WERI-Rb-1 (cell line): ENCODE measurements at regions not wholly inside any gene's neighbourhood (a gene's known extent, or its start where the extent isn't known, plus 50 kb on each side); places are given as distances from the start of the nearest gene placed in this dataset.
A peak's percentile ranks its signal among the peaks of the same experiment; 100 is the strongest.

Experiments used
- DNase-seq: peaks from one replicate; pipeline ENCODE4 v3.0.0-alpha.2; 2020
- H3K27ac ChIP-seq: fragments of 250-450 bp; sonication (Bioruptor Pico); 2 replicates; pipeline ENCODE4 v1.5.1; 2020; ENCODE audit warnings: mild to moderate bottlenecking, moderate library complexity
- H3K27me3 ChIP-seq: fragments of 250-450 bp; sonication (Bioruptor Pico); 2 replicates; pipeline ENCODE4 v1.5.1; 2021; ENCODE audit warnings: mild to moderate bottlenecking, low read depth, moderate library complexity; ENCODE audit not compliant: insufficient read depth, severe bottlenecking
- H3K36me3 ChIP-seq: fragments of 250-450 bp; sonication (Bioruptor Pico); 2 replicates; pipeline ENCODE4 v1.5.1; 2020; ENCODE audit warnings: mild to moderate bottlenecking, moderate library complexity
- H3K4me3 ChIP-seq: 2 replicates; pipeline ENCODE4 v1.5.1; 2011; ENCODE audit warnings: low read depth, mild to moderate bottlenecking, control low read depth, low read length
- H3K9me3 ChIP-seq: fragments of 250-450 bp; sonication (Bioruptor Pico); 2 replicates; pipeline ENCODE4 v1.5.1; 2021; ENCODE audit warnings: mild to moderate bottlenecking, moderate library complexity; ENCODE audit not compliant: severe bottlenecking
- TF ChIP-seq, protein P1 (sequence below): IDR thresholded peaks from 2 replicates; pipeline ENCODE4 v1.5.1; 2011; ENCODE audit warnings: low read depth, mild to moderate bottlenecking, control low read depth, inconsistent platforms, low read length

DNA sequence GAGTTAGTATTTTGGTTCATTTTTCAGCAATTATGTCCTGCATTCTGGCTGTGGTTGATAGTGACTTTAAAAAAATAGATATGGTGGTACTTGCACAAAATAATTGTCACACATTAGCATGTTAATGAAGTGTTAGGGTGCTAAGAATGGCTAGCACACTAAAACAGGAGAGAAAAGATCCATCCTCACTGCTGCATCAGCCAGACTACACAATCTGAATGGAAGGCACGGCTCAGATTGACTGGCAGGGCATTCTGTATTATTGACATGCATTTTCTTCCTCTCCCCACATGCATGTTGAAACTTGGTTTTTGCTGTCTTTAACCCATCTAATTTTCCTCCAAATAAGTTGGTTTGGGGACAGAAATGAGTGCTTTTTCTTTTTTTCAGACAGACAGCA, 306.3 kb downstream of the PRL start:
- peaks cover 4% of the 10 kb centered on the region for H3K9me3 ChIP-seq
- no peak for DNase-seq
- H3K27me3 ChIP-seq, result no peaks in the 10 kb centered on the region
- peak overlapping the region; percentile 60; the same call in 1 of the 2 replicates for H3K27ac ChIP-seq
- H3K4me3 ChIP-seq, result no peak overlapping the region
- TF ChIP-seq, protein P1, sequence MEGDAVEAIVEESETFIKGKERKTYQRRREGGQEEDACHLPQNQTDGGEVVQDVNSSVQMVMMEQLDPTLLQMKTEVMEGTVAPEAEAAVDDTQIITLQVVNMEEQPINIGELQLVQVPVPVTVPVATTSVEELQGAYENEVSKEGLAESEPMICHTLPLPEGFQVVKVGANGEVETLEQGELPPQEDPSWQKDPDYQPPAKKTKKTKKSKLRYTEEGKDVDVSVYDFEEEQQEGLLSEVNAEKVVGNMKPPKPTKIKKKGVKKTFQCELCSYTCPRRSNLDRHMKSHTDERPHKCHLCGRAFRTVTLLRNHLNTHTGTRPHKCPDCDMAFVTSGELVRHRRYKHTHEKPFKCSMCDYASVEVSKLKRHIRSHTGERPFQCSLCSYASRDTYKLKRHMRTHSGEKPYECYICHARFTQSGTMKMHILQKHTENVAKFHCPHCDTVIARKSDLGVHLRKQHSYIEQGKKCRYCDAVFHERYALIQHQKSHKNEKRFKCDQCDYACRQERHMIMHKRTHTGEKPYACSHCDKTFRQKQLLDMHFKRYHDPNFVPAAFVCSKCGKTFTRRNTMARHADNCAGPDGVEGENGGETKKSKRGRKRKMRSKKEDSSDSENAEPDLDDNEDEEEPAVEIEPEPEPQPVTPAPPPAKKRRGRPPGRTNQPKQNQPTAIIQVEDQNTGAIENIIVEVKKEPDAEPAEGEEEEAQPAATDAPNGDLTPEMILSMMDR, result no peak
- H3K36me3 ChIP-seq, result no peaks in the 10 kb centered on the region

GRCh38 chr6:21992178-21992967, 304.5 kb downstream of the PRL start:
- Histone ChIP-seq H3K9me3 (peaks cover 4% of the 10 kb centered on the region), H3K27ac (peak overlapping the region; percentile 60), H3K36me3 (no peaks in the 10 kb centered on the region), H3K27me3 (no peaks in the 10 kb centered on the region), H3K4me3 (no peak overlapping the region)
- peak; percentile 84 for DNase-seq
- TF ChIP-seq, protein P1, result no peak

DNA sequence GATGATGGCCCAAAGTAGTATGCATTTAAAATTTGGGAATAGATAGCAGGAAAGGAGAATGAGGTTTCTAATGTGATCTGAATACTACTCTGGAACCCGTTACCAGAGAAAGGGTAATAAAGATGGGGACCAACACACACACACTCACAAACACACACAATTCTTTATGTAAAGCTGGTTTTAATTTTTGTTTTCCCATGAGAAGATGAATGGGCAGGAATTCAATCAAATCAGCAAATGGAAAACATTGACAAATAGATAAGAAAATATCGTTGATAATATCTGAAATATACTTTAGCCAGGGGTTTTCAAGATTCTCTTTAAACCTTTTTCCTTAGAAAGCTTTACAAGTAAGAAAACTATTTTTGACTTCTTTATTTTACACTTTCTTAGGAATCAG, 303.0 kb downstream of the PRL start:
- DNase-seq, result no peak
- no peak overlapping the region for H3K4me3 ChIP-seq
- H3K27me3 ChIP-seq, result no peaks in the 10 kb centered on the region
- peaks cover 4% of the 10 kb centered on the region for H3K9me3 ChIP-seq
- TF ChIP-seq, protein P1, result no peak
- no peak overlapping the region for H3K27ac ChIP-seq
- H3K36me3 ChIP-seq, result no peaks in the 10 kb centered on the region

GRCh38 chr6:21994821-21995220, 302.0 kb downstream of the PRL start:
- Histone ChIP-seq H3K36me3 (no peaks in the 10 kb centered on the region), H3K27me3 (no peaks in the 10 kb centered on the region), H3K9me3 (peaks cover 4% of the 10 kb centered on the region), H3K4me3 (no peak overlapping the region), H3K27ac (no peak overlapping the region)
- TF ChIP-seq, protein P1, result no peak
- no peak for DNase-seq

DNA sequence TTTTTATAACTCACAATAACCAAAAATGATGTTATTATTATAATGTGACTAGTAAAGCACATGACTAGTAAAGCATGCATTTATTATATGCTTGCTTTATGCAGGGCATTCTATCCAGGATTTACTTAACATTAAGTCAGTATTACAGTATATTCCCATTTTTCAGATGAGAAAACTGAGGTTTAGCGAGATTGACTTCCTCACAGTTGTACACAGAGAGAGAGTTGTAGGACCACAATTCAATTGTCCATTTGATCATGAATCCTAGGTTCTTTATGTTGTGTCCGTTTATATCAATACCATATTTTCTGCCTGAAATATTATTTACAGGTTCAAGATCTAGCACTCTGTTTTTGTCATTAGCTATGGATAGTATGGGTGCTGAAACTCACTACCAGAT, 301.5 kb downstream of the PRL start:
- Histone ChIP-seq H3K27ac (no peak overlapping the region), H3K36me3 (no peaks in the 10 kb centered on the region), H3K9me3 (peaks cover 4% of the 10 kb centered on the region), H3K27me3 (no peaks in the 10 kb centered on the region), H3K4me3 (no peak overlapping the region)
- TF ChIP-seq, protein P1, result no peak
- no peak for DNase-seq
